Panc1 (cell line): ENCODE measurements at regions not wholly inside any gene's neighbourhood (a gene's known extent, or its start where the extent isn't known, plus 50 kb on each side); places are given as distances from the start of the nearest gene placed in this dataset.

Experiments used
- POLR2AphosphoS5 ChIP-seq: IDR thresholded peaks from 2 replicates; pipeline ENCODE4 v1.6.1; 2012; ENCODE audit warnings: mild to moderate bottlenecking, low read depth, low read length, moderate library complexity
- SIN3A ChIP-seq: IDR thresholded peaks from 2 replicates; pipeline ENCODE4 v1.6.1; 2012; ENCODE audit warnings: low read depth, mild to moderate bottlenecking, low read length, moderate library complexity, borderline replicate concordance; ENCODE audit not compliant: insufficient read depth
- TCF7L2 ChIP-seq: IDR thresholded peaks from 2 replicates; pipeline ENCODE4 v1.6.1; 2011; ENCODE audit warnings: mild to moderate bottlenecking, low read depth, low read length, inconsistent platforms
- TF ChIP-seq, protein P1 (sequence below): fragments of 450-650 bp; IDR thresholded peaks from 2 replicates; pipeline ENCODE4 v1.5.1; 2017; ENCODE audit warnings: mild to moderate bottlenecking
- TF ChIP-seq, protein P2 (sequence below), 2 experiments: IDR thresholded peaks; 2 replicates each; pipeline ENCODE4 v1.6.1; 2011 to 2012; ENCODE audit warnings: low read depth in 2 of 2, control low read depth in 1 of 2, low read length in 1 of 2, mild to moderate bottlenecking in 1 of 2, moderate library complexity in 1 of 2; ENCODE audit not compliant: insufficient read depth in 1 of 2

DNA sequence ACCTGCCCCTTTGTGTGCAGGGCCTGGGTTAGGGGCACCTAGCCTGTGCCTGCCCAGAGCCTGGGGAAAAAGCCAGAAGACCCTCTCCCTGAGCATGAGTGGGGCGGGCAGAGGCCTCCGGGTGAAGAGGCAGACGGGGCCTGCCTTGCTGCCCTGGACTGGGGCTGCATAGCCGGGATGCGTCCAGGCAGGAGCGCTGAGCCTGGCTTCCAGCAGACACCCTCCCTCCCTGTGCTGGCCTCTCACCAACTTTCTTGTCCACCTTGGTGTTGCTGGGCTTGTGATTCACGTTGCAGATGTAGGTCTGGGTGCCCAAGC lies 216.1 kb downstream of the TMEM121 start:
- TF ChIP-seq, protein P1, sequence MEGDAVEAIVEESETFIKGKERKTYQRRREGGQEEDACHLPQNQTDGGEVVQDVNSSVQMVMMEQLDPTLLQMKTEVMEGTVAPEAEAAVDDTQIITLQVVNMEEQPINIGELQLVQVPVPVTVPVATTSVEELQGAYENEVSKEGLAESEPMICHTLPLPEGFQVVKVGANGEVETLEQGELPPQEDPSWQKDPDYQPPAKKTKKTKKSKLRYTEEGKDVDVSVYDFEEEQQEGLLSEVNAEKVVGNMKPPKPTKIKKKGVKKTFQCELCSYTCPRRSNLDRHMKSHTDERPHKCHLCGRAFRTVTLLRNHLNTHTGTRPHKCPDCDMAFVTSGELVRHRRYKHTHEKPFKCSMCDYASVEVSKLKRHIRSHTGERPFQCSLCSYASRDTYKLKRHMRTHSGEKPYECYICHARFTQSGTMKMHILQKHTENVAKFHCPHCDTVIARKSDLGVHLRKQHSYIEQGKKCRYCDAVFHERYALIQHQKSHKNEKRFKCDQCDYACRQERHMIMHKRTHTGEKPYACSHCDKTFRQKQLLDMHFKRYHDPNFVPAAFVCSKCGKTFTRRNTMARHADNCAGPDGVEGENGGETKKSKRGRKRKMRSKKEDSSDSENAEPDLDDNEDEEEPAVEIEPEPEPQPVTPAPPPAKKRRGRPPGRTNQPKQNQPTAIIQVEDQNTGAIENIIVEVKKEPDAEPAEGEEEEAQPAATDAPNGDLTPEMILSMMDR = no peak
- TF ChIP-seq, protein P2, sequence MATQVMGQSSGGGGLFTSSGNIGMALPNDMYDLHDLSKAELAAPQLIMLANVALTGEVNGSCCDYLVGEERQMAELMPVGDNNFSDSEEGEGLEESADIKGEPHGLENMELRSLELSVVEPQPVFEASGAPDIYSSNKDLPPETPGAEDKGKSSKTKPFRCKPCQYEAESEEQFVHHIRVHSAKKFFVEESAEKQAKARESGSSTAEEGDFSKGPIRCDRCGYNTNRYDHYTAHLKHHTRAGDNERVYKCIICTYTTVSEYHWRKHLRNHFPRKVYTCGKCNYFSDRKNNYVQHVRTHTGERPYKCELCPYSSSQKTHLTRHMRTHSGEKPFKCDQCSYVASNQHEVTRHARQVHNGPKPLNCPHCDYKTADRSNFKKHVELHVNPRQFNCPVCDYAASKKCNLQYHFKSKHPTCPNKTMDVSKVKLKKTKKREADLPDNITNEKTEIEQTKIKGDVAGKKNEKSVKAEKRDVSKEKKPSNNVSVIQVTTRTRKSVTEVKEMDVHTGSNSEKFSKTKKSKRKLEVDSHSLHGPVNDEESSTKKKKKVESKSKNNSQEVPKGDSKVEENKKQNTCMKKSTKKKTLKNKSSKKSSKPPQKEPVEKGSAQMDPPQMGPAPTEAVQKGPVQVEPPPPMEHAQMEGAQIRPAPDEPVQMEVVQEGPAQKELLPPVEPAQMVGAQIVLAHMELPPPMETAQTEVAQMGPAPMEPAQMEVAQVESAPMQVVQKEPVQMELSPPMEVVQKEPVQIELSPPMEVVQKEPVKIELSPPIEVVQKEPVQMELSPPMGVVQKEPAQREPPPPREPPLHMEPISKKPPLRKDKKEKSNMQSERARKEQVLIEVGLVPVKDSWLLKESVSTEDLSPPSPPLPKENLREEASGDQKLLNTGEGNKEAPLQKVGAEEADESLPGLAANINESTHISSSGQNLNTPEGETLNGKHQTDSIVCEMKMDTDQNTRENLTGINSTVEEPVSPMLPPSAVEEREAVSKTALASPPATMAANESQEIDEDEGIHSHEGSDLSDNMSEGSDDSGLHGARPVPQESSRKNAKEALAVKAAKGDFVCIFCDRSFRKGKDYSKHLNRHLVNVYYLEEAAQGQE (IDR thresholded peaks at IDR 0.05; ENCODE audit: insufficient read depth in 1 of 2, low read depth in 2 of 2, low read length in 1 of 2) = no peak
- TF ChIP-seq POLR2AphosphoS5 = no peak
- no peak for TF ChIP-seq SIN3A
- TF ChIP-seq TCF7L2 = no peak
